A204.1 (cell line): ENCODE measurements at regions not wholly inside any gene's neighbourhood (a gene's known extent, or its start where the extent isn't known, plus 50 kb on each side); places are given as distances from the start of the nearest gene placed in this dataset.

Experiments
- FAIRE-seq: peaks from 2 replicates; lab custom pipeline; 2012; peaks lifted over from hg19 to GRCh38; lab: Jason Lieb, UNC

- no peak for FAIRE-seq
Observed at GRCh38 chr2:4501525-4501924, 798.1 kb downstream of the DCDC2C start.

GRCh38 chr2:4502230-4502843 is 799.0 kb downstream of the DCDC2C start:
- no peak for FAIRE-seq

GRCh38 chr2:4507661-4508060 is 804.3 kb downstream of the DCDC2C start:
- no peak for FAIRE-seq

DNA sequence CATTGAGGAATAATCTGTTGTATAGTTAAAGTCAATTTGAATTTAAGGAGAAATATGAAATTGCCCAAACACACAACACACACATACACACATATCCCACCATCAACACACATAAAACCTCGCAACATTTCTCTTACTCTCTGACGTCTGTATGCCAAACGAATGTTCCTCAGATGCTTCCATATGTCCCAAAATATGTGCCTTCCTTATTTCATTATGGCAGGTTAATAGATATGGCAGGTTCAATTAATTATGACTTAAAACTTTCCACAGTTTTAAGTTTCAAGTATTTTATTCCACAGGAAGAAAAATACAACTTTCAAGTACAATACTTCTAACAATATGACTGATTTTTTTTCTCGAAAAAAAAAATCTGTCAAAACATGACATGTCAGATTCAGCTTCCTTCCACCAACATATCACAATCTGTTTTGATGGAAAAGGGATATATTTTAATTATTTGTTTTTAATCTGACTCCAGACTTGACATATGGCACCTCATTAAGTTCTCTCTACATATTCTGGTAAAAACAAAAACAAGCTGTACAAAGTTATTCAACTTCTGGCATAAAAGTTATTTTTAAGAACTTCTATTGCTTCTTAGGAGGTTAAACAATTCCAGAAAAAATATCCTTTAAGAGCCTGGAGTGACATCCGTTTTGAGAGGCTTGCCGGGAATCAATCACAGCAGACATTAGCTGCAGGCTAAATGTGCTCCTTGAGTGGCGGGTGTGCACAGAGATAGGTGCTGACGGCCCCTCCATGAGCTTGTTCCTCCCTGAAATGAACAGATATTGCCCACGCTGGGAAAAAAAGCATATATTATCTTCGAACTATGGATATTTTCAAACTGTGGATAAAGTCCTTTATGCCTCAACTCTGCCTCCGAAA is 812.7 kb downstream of the DCDC2C start:
- no peak for FAIRE-seq

GRCh38 chr2:4518596-4518995 is 815.2 kb downstream of the DCDC2C start:
- FAIRE-seq = no peak

- FAIRE-seq = no peak
Observed at GRCh38 chr2:4522498-4523421, 819.4 kb downstream of the DCDC2C start.

DNA sequence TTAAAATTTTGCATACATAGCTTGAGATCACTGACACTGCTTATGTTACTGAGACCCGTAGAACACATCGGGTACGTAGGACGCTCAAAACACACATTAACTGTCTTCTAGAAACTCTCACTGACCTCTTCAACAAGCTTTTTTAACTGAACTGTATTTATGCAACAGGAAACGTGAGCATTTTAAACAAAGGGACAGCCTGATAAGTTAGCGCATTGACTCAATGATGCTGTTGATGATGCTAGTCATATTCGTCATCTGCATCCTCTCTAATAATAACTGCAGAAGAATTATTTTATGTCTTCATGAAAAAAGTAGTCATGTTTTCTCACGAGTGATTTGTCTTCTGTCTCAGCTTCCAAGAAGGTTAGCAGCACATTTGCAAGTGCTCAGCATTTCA is 824.0 kb downstream of the DCDC2C start:
- FAIRE-seq = no peak

- no peak for FAIRE-seq
Observed at GRCh38 chr2:4528246-4528645, 824.9 kb downstream of the DCDC2C start.

DNA sequence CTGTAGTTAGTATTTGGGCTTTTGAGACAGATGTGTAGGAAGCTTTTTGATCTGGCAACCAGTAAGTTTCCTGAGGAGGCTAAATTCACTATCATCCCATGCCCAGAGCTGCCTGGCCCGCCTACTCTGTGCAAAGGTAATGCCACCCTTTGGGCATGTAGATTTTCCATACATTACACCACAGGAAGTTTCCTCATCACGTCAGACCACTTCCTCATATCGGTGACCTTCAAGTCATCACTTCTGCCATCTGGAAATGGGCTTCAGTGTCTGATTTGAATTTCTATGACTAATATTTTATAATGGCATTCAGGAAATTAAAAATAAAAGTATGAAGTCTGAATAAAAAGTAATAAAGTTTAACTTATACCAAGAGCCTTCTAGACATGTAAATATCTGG is 825.4 kb downstream of the DCDC2C start:
- no peak for FAIRE-seq

GRCh38 chr2:4529738-4530137 is 826.4 kb downstream of the DCDC2C start:
- no peak for FAIRE-seq

- FAIRE-seq = no peak
Observed at GRCh38 chr2:4530231-4530630, 826.9 kb downstream of the DCDC2C start.

GRCh38 chr2:4533806-4534205 is 830.4 kb downstream of the DCDC2C start:
- FAIRE-seq = no peak

- FAIRE-seq = no peak
Observed at GRCh38 chr2:4539121-4539520, 835.7 kb downstream of the DCDC2C start.

DNA sequence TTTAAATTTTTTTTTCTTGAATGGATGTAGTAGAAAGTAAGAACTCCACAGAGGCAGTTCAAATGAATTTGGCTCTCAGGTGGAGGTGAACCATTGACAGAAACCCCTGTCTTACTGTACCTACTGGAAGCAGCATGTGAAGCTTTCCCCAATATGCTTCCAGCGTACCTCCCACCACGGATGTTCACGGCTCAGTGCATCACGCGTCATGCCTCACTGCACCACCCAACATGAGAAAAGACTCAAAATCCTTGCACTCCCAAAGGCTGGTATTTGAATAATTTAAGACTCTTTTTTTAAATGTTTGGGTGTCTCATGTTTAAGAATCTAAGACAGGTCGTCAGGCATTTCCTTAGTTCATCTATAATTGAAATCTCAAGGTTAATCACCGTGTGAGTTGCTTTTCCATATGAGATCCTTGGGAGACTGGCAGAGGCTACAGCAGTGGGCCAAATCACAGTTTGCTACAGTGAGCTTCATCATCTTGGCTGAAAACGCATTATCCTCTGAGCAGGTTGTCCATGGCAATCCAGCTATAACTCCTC is 846.4 kb downstream of the DCDC2C start:
- FAIRE-seq = no peak

DNA sequence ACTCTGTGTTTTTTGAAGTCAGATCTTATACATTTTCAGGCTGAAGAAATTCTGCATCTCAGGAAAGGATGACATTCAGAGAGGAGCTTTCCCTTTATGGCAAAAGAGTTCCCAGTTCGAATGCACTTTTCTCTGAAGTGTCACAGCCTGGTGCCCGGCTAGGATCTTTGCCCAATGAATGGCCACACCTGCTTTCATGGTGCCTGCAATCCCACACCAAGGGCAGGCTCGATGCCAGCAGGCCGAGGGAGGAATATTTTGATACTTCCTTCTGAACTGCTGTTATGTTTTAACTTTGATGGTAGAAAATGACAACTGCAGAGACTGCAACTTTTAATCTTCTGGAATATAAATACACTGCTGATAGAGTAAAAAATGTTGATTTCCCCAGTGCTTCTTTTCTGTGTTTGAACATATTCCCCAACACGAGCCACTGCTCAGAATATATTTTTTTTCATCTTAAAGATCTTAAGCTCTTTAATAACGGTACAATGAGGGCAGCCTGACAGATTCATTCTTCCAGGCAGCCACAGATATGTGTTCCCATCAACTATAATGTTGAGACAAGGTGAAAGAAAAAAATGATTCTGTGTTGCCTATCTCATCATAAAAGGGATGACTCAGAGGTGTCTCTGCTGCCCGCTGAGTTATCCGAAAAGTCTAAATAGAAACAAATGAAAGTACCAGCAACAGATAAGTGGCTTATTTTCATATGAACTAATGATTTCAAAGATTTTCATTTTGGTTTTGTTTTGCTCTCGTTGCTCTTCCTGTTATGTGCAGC is 848.5 kb downstream of the DCDC2C start:
- no peak for FAIRE-seq

DNA sequence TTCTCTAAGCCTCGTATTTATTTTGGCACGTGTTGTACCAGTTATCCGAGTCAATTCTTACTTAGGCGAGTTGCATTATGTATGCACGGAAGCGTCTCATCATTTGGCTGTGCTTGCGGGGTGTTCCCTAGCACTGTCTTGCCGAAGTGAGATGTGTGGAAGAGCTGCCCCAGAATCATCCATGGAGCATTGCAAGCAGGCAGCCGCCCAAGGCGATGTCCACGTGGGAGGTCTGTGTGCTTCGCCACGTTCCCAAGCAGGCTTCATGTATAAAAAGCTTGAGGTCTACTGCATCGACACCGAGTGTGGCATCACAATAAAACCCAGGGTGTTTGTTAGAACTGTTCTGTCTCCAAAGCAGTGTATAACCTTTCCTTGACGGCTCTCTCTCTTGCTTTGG is 849.9 kb downstream of the DCDC2C start:
- no peak for FAIRE-seq

- no peak for FAIRE-seq
Observed at GRCh38 chr2:4556135-4556896, 852.9 kb downstream of the DCDC2C start.

DNA sequence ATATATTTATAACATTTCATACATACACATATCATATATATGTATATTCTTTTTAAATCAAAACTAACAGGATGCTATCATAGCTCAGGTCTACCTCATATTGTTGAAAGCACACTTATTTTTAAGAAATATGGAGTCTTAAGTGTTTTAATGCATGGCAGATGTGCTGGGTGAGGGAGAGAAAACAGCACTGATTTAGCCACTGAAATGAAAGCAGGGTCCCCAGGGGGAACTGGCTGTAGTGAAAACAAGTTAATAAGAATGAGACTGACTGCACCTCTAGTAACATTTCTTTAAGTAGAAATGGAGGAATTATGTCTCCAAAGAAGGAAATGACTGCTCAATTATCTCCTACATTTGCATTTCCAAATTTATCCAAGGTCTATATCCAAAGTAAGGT is 857.8 kb downstream of the DCDC2C start:
- no peak for FAIRE-seq

- FAIRE-seq = no peak
Observed at GRCh38 chr2:4576075-4576474, 872.7 kb downstream of the DCDC2C start.

- FAIRE-seq = no peak
Observed at GRCh38 chr2:4579977-4580376, 876.6 kb downstream of the DCDC2C start.

DNA sequence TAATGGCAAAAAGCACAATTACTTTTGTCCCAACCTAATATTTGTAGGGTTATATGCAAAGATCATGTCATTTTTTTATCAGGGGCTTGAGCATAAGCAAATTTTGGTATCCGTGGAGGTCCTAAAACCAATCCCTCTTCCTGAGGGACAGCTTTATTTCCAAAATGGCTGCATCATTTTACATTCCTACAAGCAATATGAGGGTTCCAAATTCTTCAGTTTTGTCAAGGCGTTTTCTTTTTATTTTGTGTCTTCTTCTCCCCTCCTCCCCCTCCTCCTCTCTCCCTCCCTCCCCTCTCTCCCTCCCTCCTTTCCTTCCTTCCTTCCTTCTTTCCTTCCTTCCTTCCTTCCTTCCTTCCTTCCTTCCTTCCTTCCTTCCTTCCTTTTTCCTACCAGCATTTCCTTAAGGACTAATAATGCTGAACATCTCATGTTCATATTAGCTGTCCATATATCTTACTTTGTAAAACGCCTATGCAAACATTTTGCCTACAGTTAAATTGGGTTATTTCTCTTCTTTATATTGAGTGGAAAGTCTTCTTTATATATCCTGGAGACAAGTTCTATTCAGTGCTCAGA is 881.8 kb downstream of the DCDC2C start:
- FAIRE-seq = no peak
